Thoracic aorta (tissue), 2 donors: ENCODE measurements at regions not wholly inside any gene's neighbourhood (a gene's known extent, or its start where the extent isn't known, plus 50 kb on each side); places are given as distances from the start of the nearest gene placed in this dataset.

Source experiments
- ATAC-seq: fragments of 150-250 bp; one replicate; pipeline ENCODE4 v1.8.0; 2017; ENCODE audit warnings: low read depth; ENCODE audit not compliant: insufficient number of reproducible peaks, low FRiP score
- DNase-seq: peaks from one replicate; pipeline ENCODE4 v3.0.0-alpha.2; 2020; ENCODE audit warnings: low spot score
- H3K27ac ChIP-seq, 2 donors: fragments of 200-600 bp; sonication (generic); 1 replicate in 1 of 2; 2 replicates in 1 of 2; pipeline ENCODE4 v1.5.1; 2016; ENCODE audit warnings: mild to moderate bottlenecking in 2 of 2, moderate library complexity in 2 of 2
- H3K27me3 ChIP-seq: fragments of 200-600 bp; sonication (generic); replicated peaks from 2 replicates; pipeline ENCODE4 v1.6.0; 2016; ENCODE audit warnings: mild to moderate bottlenecking; ENCODE audit not compliant: insufficient read depth
- H3K36me3 ChIP-seq: fragments of 200-600 bp; sonication (generic); one replicate; pipeline ENCODE4 v1.5.1; 2016
- H3K4me1 ChIP-seq, 2 donors: fragments of 200-600 bp; sonication (generic); 1 replicate in 1 of 2; 2 replicates in 1 of 2; pipeline versions ENCODE4 v1.5.1 to v1.6.0; 2016; ENCODE audit warnings: low read depth in 2 of 2, mild to moderate bottlenecking in 1 of 2; ENCODE audit not compliant: control insufficient read depth in 1 of 2
- H3K4me3 ChIP-seq: fragments of 200-600 bp; sonication (generic); 2 replicates; pipeline ENCODE4 v1.5.1; 2016; ENCODE audit warnings: mild to moderate bottlenecking
- H3K9me3 ChIP-seq: fragments of 200-600 bp; sonication (generic); 2 replicates; pipeline ENCODE4 v1.5.1; 2016
- TF ChIP-seq, protein P1 (sequence below): fragments of 200-600 bp; sonication (generic); IDR thresholded peaks from one replicate; pipeline ENCODE4 v1.5.1; 2019; ENCODE audit warnings: antibody characterized with exemption

DNA sequence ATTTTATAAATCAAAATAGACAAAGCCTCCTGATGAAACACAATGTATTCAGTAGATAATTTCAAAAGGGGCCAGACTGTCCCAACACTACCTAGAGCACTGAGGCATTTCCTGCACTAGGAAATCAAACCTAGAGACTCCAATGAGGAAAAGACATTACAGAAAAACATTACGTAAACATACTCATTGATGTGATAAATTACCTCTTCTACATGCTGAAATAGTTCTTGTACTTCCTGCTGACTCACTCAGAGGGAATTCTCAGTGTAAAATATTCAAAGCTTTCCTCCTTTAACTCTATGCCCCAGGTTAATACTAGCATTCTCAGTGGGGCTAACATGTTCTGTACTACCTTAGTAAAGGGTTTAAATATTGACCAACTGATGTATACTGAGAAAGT is 178.0 kb downstream of the ESM1 start:
- H3K36me3 ChIP-seq = no peaks in the 10 kb centered on the region
- ATAC-seq = peak; percentile 89

DNA sequence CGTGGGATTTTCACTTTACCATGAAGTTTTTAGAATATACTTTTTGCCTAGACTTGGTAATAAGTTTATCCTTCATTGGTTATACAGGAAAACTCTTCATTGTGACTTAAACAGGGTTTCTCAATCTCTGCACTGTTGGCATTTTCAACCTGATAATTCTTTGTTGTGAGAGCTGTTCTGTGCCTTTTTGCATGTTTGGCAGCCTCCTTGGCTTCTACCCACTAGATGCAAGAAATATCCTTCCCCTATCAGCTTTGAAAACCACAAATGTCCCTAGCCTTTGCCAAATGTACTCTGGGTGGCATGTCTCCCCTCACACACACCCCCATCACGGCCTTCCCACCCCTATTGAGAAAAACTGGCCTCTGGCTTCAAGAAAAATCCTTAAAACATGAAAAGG is 180.9 kb downstream of the ESM1 start:
- ATAC-seq = no peak
- Histone ChIP-seq H3K27me3 (no peaks in the 10 kb centered on the region), H3K27ac (no peak overlapping the region), H3K36me3 (no peaks in the 10 kb centered on the region), H3K4me1 (peaks cover 0 to 24% of the 10 kb centered on the region in 2 donors), H3K9me3 (no peaks in the 10 kb centered on the region), H3K4me3 (no peak overlapping the region)
- TF ChIP-seq, protein P1, sequence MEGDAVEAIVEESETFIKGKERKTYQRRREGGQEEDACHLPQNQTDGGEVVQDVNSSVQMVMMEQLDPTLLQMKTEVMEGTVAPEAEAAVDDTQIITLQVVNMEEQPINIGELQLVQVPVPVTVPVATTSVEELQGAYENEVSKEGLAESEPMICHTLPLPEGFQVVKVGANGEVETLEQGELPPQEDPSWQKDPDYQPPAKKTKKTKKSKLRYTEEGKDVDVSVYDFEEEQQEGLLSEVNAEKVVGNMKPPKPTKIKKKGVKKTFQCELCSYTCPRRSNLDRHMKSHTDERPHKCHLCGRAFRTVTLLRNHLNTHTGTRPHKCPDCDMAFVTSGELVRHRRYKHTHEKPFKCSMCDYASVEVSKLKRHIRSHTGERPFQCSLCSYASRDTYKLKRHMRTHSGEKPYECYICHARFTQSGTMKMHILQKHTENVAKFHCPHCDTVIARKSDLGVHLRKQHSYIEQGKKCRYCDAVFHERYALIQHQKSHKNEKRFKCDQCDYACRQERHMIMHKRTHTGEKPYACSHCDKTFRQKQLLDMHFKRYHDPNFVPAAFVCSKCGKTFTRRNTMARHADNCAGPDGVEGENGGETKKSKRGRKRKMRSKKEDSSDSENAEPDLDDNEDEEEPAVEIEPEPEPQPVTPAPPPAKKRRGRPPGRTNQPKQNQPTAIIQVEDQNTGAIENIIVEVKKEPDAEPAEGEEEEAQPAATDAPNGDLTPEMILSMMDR = no peak
- no peak for DNase-seq

More for the DNA sequence above, 178.0 kb downstream of the ESM1 start:
- no peaks in the 10 kb centered on the region for H3K9me3 ChIP-seq
- H3K27ac ChIP-seq = peak overlapping the region; percentile 30 to 36
- peaks cover 0 to 24% of the 10 kb centered on the region in 2 donors for H3K4me1 ChIP-seq
- no peak for DNase-seq
- H3K27me3 ChIP-seq = no peaks in the 10 kb centered on the region
- H3K4me3 ChIP-seq = no peak overlapping the region
- TF ChIP-seq, protein P1 = no peak

DNA sequence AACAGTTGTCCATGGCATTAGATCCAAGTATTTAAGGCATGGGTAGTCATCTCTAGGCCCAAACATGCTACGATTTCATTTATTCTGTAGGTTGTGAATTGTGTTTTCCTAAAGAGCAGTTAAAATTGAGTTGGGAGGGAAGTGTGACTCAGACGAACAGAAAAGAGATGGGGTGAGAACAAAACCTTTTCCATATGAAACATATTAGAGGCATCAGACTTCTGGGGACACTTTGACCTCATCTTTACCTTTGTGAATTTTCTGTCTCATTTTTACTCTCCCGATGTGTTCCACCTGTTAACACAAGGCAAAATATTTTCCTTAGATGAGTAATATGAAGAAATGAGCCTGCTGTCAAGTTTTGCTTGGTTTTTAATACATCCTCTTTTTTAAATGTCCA is 181.3 kb downstream of the ESM1 start:
- DNase-seq (no peak), ATAC-seq (no peak)
- TF ChIP-seq, protein P1 = no peak
- Histone ChIP-seq H3K27ac (peak overlapping the region in 1 of 2 donors; percentile 11), H3K9me3 (no peaks in the 10 kb centered on the region), H3K4me1 (peaks cover 0 to 24% of the 10 kb centered on the region in 2 donors), H3K36me3 (no peaks in the 10 kb centered on the region), H3K27me3 (no peaks in the 10 kb centered on the region), H3K4me3 (no peak overlapping the region)

DNA sequence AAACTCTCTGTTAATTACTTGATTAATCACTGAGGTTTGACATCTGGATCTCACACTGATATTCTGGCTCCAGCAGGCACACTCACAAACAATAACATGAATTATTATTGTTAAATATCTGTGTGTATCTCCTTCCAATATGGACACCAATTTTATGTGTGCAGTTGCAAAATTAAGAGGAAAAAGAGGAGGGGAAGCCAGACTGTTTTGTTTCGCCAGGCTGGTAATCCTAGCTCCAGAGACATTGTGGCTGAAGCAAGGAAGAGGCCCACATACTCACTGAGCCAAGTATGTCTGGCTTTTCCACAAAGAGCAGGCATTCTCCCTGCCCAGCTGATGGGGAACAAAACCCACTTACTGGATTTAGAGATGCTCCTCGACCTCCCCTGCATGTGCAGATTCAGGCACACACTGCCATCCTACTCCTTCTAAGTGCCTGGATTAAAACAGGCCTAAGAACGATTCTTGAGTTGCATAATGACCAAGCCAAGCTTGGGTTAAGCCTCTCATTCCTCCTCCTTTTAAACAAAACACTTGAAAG is 181.9 kb downstream of the ESM1 start:
- DNase-seq (no peak), ATAC-seq (no peak)
- H3K4me3 ChIP-seq = no peak overlapping the region
- peaks cover 0 to 23% of the 10 kb centered on the region in 2 donors for H3K4me1 ChIP-seq
- TF ChIP-seq, protein P1 = no peak
- no peaks in the 10 kb centered on the region for H3K36me3 ChIP-seq
- no peaks in the 10 kb centered on the region for H3K27me3 ChIP-seq
- peak overlapping the region in 1 of 2 donors; percentile 11 for H3K27ac ChIP-seq
- no peaks in the 10 kb centered on the region for H3K9me3 ChIP-seq

DNA sequence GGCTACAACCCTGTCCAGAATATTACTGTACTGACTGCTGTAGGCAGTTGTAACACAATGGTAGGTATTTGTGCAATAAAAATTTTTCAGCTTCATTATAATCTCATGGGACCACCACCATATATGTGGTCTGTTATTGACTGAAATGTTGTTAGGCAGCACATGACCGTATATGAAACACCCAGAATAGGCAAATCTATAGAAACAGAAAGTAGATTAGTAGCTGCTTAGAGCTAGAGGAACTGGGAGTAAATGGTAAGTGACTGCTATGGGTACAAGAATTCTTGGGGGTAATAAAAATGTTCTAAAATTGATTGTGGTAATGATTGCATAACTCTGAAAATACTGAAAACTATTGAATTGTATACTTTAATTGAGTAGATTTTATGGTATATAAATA is 185.7 kb downstream of the ESM1 start:
- H3K4me3 ChIP-seq = no peak overlapping the region
- no peaks in the 10 kb centered on the region for H3K27me3 ChIP-seq
- DNase-seq = no peak
- no peak for ATAC-seq
- TF ChIP-seq, protein P1 = no peak
- H3K9me3 ChIP-seq = no peaks in the 10 kb centered on the region
- no peak overlapping the region for H3K27ac ChIP-seq
- H3K4me1 ChIP-seq = peaks cover 4 to 31% of the 10 kb centered on the region in 2 donors
- no peaks in the 10 kb centered on the region for H3K36me3 ChIP-seq
